ENCODE measurements at regions not wholly inside any gene's neighbourhood (a gene's known extent, or its start where the extent isn't known, plus 50 kb on each side); places are given as distances from the start of the nearest gene placed in this dataset.

DNA sequence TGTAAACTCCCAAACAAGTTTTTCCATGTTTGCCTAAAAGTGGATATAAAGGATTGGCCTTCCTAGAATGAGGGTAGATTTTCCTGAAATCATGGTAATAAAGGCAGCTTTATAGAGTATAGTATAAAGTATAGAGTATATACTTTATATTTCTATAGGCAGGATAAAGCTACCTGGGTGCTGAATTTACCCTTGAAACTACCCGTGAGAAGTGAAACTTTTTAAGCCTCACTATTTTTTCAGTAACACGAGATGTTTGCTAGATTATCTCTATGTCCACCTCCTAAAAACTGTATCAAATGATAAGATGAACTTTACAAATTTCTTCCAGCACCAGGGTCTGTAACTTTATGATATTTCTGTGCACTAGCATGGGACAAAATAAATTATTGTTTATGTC, 340.0 kb upstream of the GALNTL6 start:
- TF ChIP-seq, protein P1, sequence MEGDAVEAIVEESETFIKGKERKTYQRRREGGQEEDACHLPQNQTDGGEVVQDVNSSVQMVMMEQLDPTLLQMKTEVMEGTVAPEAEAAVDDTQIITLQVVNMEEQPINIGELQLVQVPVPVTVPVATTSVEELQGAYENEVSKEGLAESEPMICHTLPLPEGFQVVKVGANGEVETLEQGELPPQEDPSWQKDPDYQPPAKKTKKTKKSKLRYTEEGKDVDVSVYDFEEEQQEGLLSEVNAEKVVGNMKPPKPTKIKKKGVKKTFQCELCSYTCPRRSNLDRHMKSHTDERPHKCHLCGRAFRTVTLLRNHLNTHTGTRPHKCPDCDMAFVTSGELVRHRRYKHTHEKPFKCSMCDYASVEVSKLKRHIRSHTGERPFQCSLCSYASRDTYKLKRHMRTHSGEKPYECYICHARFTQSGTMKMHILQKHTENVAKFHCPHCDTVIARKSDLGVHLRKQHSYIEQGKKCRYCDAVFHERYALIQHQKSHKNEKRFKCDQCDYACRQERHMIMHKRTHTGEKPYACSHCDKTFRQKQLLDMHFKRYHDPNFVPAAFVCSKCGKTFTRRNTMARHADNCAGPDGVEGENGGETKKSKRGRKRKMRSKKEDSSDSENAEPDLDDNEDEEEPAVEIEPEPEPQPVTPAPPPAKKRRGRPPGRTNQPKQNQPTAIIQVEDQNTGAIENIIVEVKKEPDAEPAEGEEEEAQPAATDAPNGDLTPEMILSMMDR (IDR thresholded peaks at IDR 0.05; ENCODE audit: low read length) = no peak
- no peak for TF ChIP-seq EZH2 (optimal IDR thresholded peaks at IDR 0.05; ENCODE audit: low read depth, low read length)
- TF ChIP-seq EZH2phosphoT487 (IDR thresholded peaks at IDR 0.05; ENCODE audit: low read length) = no peak
